HEK293 (cell line): ENCODE measurements at regions not wholly inside any gene's neighbourhood (a gene's known extent, or its start where the extent isn't known, plus 50 kb on each side); places are given as distances from the start of the nearest gene placed in this dataset.

ENCODE experiments used
- CTCF ChIA-PET: fragments of 350-600 bp; formaldehyde crosslinking; extraction: SDS; loops from one replicate; lab custom pipeline; 2021; ENCODE audit warnings: antibody characterized with exemption; lab: Yijun Ruan, JAX
- POLR2A ChIA-PET: fragments of 300-600 bp; formaldehyde crosslinking; extraction: SDS; loops from one replicate; lab custom pipeline; 2020; ENCODE audit warnings: antibody characterized with exemption, inconsistent platforms; lab: Yijun Ruan, JAX
- H3K27ac ChIP-seq: fragments of 200-500 bp; sonication (Bioruptor generic); 2 replicates; pipeline ENCODE4 v1.5.1; 2014; ENCODE audit warnings: low read depth, low read length, control low read depth, inconsistent platforms; ENCODE audit errors: extremely low read depth
- H3K36me3 ChIP-seq, 2 experiments: fragments of 200-500 bp in 1 of 2; sonication (Bioruptor generic) in 1 of 2; 1 replicate in 1 of 2; 2 replicates in 1 of 2; pipeline ENCODE4 v1.5.1; 2014 to 2017; ENCODE audit warnings: inconsistent platforms in 2 of 2, low read length in 2 of 2; ENCODE audit not compliant: control insufficient read depth in 2 of 2, insufficient read depth in 1 of 2
- H3K4me1 ChIP-seq: fragments of 200-500 bp; sonication (Bioruptor generic); 2 replicates; pipeline ENCODE4 v1.5.1; 2014; ENCODE audit warnings: mild to moderate bottlenecking, low read length, inconsistent platforms; ENCODE audit not compliant: control insufficient read depth, insufficient read depth
- H3K4me3 ChIP-seq: 2 replicates; pipeline ENCODE4 v1.5.1; 2011; ENCODE audit warnings: low read depth, mild to moderate bottlenecking, control low read depth, low read length, moderate library complexity
- H3K9me3 ChIP-seq: fragments of 200-500 bp; sonication (Bioruptor generic); 2 replicates; pipeline ENCODE4 v1.5.1; 2014; ENCODE audit warnings: low read depth, low read length, inconsistent platforms; ENCODE audit not compliant: control insufficient read depth, insufficient read depth
- GLI4 ChIP-seq: fragments of 450-650 bp; formaldehyde crosslinking; IDR thresholded peaks from 2 replicates; pipeline ENCODE4 v1.5.1; 2016; ENCODE audit warnings: missing biosample characterization, missing genetic modification characterization
- GLIS2 ChIP-seq: fragments of 450-650 bp; formaldehyde crosslinking; IDR thresholded peaks from 2 replicates; pipeline ENCODE4 v1.5.1; 2016; ENCODE audit warnings: missing biosample characterization, missing genetic modification characterization
- OSR2 ChIP-seq: fragments of 450-650 bp; formaldehyde crosslinking; IDR thresholded peaks from 2 replicates; pipeline ENCODE4 v1.5.1; 2016; ENCODE audit warnings: missing biosample characterization, missing genetic modification characterization
- PRDM2 ChIP-seq: fragments of 450-650 bp; formaldehyde crosslinking; IDR thresholded peaks from 2 replicates; pipeline ENCODE4 v1.5.1; 2016; ENCODE audit warnings: missing biosample characterization, missing genetic modification characterization, borderline replicate concordance
- PRDM4 ChIP-seq: fragments of 450-650 bp; formaldehyde crosslinking; IDR thresholded peaks from 2 replicates; pipeline ENCODE4 v1.5.1; 2017; ENCODE audit warnings: missing biosample characterization, missing genetic modification characterization
- SALL2 ChIP-seq: fragments of 450-650 bp; formaldehyde crosslinking; IDR thresholded peaks from 2 replicates; pipeline ENCODE4 v1.5.0; 2017; ENCODE audit warnings: missing biosample characterization, mild to moderate bottlenecking, missing genetic modification characterization, borderline replicate concordance
- ZNF24 ChIP-seq: fragments of 450-650 bp; formaldehyde crosslinking; IDR thresholded peaks from 2 replicates; pipeline ENCODE4 v1.5.1; 2016; ENCODE audit warnings: missing biosample characterization, missing genetic modification characterization
- ZNF394 ChIP-seq: fragments of 450-650 bp; formaldehyde crosslinking; IDR thresholded peaks from 2 replicates; pipeline ENCODE4 v1.5.1; 2016; ENCODE audit warnings: missing biosample characterization, missing genetic modification characterization, mild to moderate bottlenecking, moderate library complexity, borderline replicate concordance
- ZNF555 ChIP-seq: fragments of 450-650 bp; formaldehyde crosslinking; conservative IDR thresholded peaks from 2 replicates; pipeline ENCODE4 v1.5.1; 2017; ENCODE audit warnings: missing biosample characterization, mild to moderate bottlenecking, missing genetic modification characterization, inconsistent platforms
- ZNF626 ChIP-seq: fragments of 450-650 bp; sonication (Bioruptor Pico); formaldehyde crosslinking; IDR thresholded peaks from 2 replicates; pipeline ENCODE4 v1.5.1; 2018; ENCODE audit warnings: missing biosample characterization, missing genetic modification characterization, inconsistent platforms
- ZNF629 ChIP-seq: fragments of 450-650 bp; formaldehyde crosslinking; IDR thresholded peaks from 2 replicates; pipeline ENCODE4 v1.5.1; 2017; ENCODE audit warnings: missing biosample characterization, missing genetic modification characterization
- ZNF76 ChIP-seq: fragments of 450-650 bp; formaldehyde crosslinking; IDR thresholded peaks from 2 replicates; pipeline ENCODE4; 2016; ENCODE audit warnings: low read depth, missing biosample characterization, missing genetic modification characterization, borderline replicate concordance
- ZNF843 ChIP-seq: fragments of 450-650 bp; formaldehyde crosslinking; IDR thresholded peaks from 2 replicates; pipeline ENCODE4 v1.5.1; 2016; ENCODE audit warnings: missing biosample characterization, missing genetic modification characterization
- ZSCAN18 ChIP-seq: fragments of 450-650 bp; formaldehyde crosslinking; IDR thresholded peaks from 2 replicates; pipeline ENCODE4 v1.5.1; 2016; ENCODE audit warnings: missing biosample characterization, missing genetic modification characterization
- ZSCAN4 ChIP-seq: fragments of 450-650 bp; formaldehyde crosslinking; IDR thresholded peaks from 2 replicates; pipeline ENCODE4 v1.5.1; 2017; ENCODE audit warnings: missing biosample characterization, missing genetic modification characterization
- ZXDB ChIP-seq: fragments of 450-650 bp; formaldehyde crosslinking; IDR thresholded peaks from 2 replicates; pipeline ENCODE4 v1.5.1; 2016; ENCODE audit warnings: missing biosample characterization, missing genetic modification characterization
- TF ChIP-seq, protein P1 (sequence below): fragments of 450-650 bp; IDR thresholded peaks from 2 replicates; pipeline ENCODE4 v1.5.1; 2018; ENCODE audit warnings: missing biosample characterization, mild to moderate bottlenecking, missing genetic modification characterization

GRCh38 chr7:27303026-27303425 is 60.4 kb downstream of the EVX1 start:
- CTCF ChIA-PET, result no interaction called here
- 0 out of 2 replicates have a peak, but pooled peaks cover 6% of the 10 kb centered on the region for H3K4me1 ChIP-seq

DNA sequence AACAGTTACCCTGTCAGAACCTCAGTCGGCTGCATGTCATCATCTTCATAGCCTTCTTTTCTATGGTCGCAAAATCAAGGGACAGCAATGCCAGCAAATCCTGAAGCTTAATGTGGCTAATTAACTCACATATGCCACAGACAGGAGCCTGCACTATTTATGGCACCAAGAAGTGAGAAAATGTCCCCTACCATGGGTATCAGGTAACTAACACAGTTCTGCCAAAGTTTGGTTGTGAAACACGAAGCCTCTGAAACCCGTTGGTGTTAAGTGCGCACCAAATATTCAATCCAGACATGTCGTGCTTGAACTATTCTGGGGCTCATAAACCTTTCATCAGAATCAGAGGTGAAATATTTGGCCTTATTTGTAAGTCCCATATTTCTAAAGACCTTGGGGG is 63.3 kb downstream of the EVX1 start:
- no peaks in the 10 kb centered on the region for H3K9me3 ChIP-seq
- CTCF ChIA-PET, result no interaction called here
- no peaks in the 10 kb centered on the region for H3K36me3 ChIP-seq
- no peak overlapping the region for H3K27ac ChIP-seq
- no peak overlapping the region for H3K4me3 ChIP-seq
- H3K4me1 ChIP-seq, result no peaks in the 10 kb centered on the region
- TF ChIP-seq ZNF555 (no peak), ZNF629 (tag by site-specific recombination) (no peak), ZNF24 (tag by site-specific recombination) (no peak), GLI4 (tag by site-specific recombination) (no peak), ZNF626 (no peak)
- POLR2A ChIA-PET, result no interaction called here

More at GRCh38 chr7:27303026-27303425, 60.4 kb downstream of the EVX1 start:
- Histone ChIP-seq H3K27ac (no peak overlapping the region), H3K4me3 (no peak overlapping the region), H3K36me3 (no peaks in the 10 kb centered on the region), H3K9me3 (no peaks in the 10 kb centered on the region)
- POLR2A ChIA-PET, result no interaction called here
- TF ChIP-seq ZNF843 (tag by site-specific recombination) (no peak), ZNF76 (tag by site-specific recombination) (no peak), ZSCAN18 (tag by site-specific recombination) (no peak), ZNF394 (tag by site-specific recombination) (no peak)

GRCh38 chr7:27312820-27313219 is 70.2 kb downstream of the EVX1 start:
- ChIA-PET CTCF (no interaction called here), POLR2A (no interaction called here)
- peaks cover 17% of the 10 kb centered on the region for H3K4me1 ChIP-seq
- H3K9me3 ChIP-seq, result no peaks in the 10 kb centered on the region
- H3K36me3 ChIP-seq, result no peaks in the 10 kb centered on the region
- no peak overlapping the region for H3K27ac ChIP-seq
- H3K4me3 ChIP-seq, result no peak overlapping the region
- TF ChIP-seq GLIS2 (no peak), PRDM4 (tag by site-specific recombination) (no peak), SALL2 (tag by site-specific recombination) (no peak), ZSCAN4 (no peak), PRDM2 (tag by site-specific recombination) (no peak), ZXDB (no peak), OSR2 (tag by site-specific recombination) (no peak)
- TF ChIP-seq, protein P1, sequence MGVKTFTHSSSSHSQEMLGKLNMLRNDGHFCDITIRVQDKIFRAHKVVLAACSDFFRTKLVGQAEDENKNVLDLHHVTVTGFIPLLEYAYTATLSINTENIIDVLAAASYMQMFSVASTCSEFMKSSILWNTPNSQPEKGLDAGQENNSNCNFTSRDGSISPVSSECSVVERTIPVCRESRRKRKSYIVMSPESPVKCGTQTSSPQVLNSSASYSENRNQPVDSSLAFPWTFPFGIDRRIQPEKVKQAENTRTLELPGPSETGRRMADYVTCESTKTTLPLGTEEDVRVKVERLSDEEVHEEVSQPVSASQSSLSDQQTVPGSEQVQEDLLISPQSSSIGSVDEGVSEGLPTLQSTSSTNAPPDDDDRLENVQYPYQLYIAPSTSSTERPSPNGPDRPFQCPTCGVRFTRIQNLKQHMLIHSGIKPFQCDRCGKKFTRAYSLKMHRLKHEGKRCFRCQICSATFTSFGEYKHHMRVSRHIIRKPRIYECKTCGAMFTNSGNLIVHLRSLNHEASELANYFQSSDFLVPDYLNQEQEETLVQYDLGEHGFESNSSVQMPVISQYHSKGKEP, result no peak
